Left lung (tissue), 4 donors: ENCODE measurements at regions not wholly inside any gene's neighbourhood (a gene's known extent, or its start where the extent isn't known, plus 50 kb on each side); places are given as distances from the start of the nearest gene placed in this dataset.

Experiments
- ATAC-seq: fragments of 200-7000 bp; cut with Tn5 transposase; one replicate; pipeline ENCODE4 v1.9.1; 2020; ENCODE audit warnings: moderate library complexity
- DNase-seq, 4 donors: peaks; one replicate each; pipeline ENCODE4 v3.0.0-alpha.2; 2013 to 2020
- H3K27ac ChIP-seq, 2 donors: fragments of 200-600 bp; sonication (generic) in 1 of 2; one replicate each; pipeline versions ENCODE4 v1.5.0 to v1.8.0; 2020 to 2021
- H3K27me3 ChIP-seq, 2 donors: fragments of 200-600 bp; sonication (generic) in 1 of 2; one replicate each; pipeline versions ENCODE4 v1.5.0 to v1.8.0; 2020 to 2021
- H3K36me3 ChIP-seq, 2 donors: fragments of 200-600 bp; sonication (generic) in 1 of 2; one replicate each; pipeline versions ENCODE4 v1.5.0 to v1.8.0; 2020 to 2021
- H3K4me1 ChIP-seq, 2 donors: fragments of 200-600 bp; one replicate each; pipeline ENCODE4 v1.8.0; 2021
- H3K4me3 ChIP-seq, 2 donors: fragments of 200-600 bp; sonication (generic) in 1 of 2; one replicate each; pipeline versions ENCODE4 v1.5.0 to v1.8.0; 2020 to 2021; ENCODE audit warnings: mild to moderate bottlenecking in 1 of 2
- H3K9me3 ChIP-seq, 2 donors: fragments of 200-600 bp; sonication (generic) in 1 of 2; one replicate each; pipeline versions ENCODE4 v1.5.0 to v1.8.0; 2020 to 2021
- intact Hi-C, 2 donors: fragments of 100-400 bp; cut with DNase I; formaldehyde crosslinking; loops; one replicate each; pipeline versions ENCODE4 v1.11.2 to v1.14.2; 2022
- TF ChIP-seq, protein P1 (sequence below), 2 donors: fragments of 200-600 bp; sonication (generic) in 1 of 2; IDR thresholded peaks; one replicate each; pipeline versions ENCODE4 v1.5.0 to v1.8.0; 2021; ENCODE audit warnings: antibody characterized with exemption in 2 of 2
- donor health status: DM: no; HTN: yes; CAD: no.
- donor health status: DM: no; HTN: no; CAD: no.

DNA sequence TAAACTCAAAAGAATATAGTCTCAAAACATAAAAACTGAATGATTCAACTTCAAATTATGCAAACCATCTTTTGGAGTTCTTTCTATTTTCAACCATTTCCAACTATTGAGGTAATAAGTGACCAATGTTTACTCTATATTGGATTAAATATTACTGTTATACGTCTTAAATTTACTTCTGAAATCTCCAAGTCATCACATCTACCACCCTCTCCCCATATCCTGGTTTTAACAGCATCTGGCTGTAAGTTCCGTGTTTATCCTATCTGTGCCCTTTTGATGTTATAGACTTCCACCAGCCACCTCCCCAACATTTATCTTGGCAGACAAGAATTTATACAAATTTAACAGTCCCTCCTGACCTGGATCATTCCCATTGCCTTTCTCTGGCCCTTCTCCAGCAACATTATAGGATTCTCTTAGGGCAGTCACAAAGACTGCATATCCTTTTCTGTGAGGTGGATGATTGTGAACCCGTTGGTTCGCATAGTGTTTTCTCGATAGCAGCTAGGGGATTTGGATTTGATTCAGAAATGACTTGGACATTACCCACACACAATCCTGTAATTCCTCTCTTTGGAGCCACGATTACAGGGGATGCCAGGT is 313.4 kb upstream of the FMN2 start:
- H3K27me3 ChIP-seq: no peaks in the 10 kb centered on the region
- H3K27ac ChIP-seq: no peak overlapping the region
- peak in 1 of 4 donors; percentile 1 for DNase-seq
- intact Hi-C loops: no loop called here
- ATAC-seq: no peak
- no peaks in the 10 kb centered on the region for H3K4me1 ChIP-seq
- no peaks in the 10 kb centered on the region for H3K36me3 ChIP-seq
- TF ChIP-seq, protein P1, sequence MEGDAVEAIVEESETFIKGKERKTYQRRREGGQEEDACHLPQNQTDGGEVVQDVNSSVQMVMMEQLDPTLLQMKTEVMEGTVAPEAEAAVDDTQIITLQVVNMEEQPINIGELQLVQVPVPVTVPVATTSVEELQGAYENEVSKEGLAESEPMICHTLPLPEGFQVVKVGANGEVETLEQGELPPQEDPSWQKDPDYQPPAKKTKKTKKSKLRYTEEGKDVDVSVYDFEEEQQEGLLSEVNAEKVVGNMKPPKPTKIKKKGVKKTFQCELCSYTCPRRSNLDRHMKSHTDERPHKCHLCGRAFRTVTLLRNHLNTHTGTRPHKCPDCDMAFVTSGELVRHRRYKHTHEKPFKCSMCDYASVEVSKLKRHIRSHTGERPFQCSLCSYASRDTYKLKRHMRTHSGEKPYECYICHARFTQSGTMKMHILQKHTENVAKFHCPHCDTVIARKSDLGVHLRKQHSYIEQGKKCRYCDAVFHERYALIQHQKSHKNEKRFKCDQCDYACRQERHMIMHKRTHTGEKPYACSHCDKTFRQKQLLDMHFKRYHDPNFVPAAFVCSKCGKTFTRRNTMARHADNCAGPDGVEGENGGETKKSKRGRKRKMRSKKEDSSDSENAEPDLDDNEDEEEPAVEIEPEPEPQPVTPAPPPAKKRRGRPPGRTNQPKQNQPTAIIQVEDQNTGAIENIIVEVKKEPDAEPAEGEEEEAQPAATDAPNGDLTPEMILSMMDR (IDR thresholded peaks at IDR 0.05): no peak
- H3K9me3 ChIP-seq: peaks cover 0 to 6% of the 10 kb centered on the region in 2 donors
- no peak overlapping the region for H3K4me3 ChIP-seq

DNA sequence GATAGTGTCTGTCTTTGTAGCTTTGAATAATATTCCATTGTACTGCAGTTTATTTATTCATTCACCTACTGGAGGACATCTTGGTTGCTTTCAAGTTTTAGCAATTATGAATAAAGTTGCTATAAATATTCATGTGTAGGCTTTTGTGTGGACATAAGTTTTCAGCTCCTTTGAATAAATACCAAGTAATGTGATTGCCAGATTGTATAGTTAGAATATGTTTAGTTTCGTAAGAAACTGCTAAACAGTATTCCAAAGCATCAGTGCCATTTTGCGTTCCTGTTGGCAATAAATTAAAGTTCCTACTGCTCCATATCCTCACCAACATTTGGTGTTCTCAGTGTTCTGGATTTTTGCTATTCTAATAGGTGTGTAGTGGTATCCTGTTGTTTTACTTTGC is 311.7 kb upstream of the FMN2 start:
- TF ChIP-seq, protein P1 (IDR thresholded peaks at IDR 0.05): no peak
- no peak overlapping the region for H3K4me3 ChIP-seq
- peaks cover 0 to 6% of the 10 kb centered on the region in 2 donors for H3K9me3 ChIP-seq
- intact Hi-C loops: no loop called here
- no peak for ATAC-seq
- H3K36me3 ChIP-seq: no peaks in the 10 kb centered on the region
- no peak overlapping the region for H3K27ac ChIP-seq
- H3K27me3 ChIP-seq: no peaks in the 10 kb centered on the region
- DNase-seq: no peak
- H3K4me1 ChIP-seq: no peaks in the 10 kb centered on the region

DNA sequence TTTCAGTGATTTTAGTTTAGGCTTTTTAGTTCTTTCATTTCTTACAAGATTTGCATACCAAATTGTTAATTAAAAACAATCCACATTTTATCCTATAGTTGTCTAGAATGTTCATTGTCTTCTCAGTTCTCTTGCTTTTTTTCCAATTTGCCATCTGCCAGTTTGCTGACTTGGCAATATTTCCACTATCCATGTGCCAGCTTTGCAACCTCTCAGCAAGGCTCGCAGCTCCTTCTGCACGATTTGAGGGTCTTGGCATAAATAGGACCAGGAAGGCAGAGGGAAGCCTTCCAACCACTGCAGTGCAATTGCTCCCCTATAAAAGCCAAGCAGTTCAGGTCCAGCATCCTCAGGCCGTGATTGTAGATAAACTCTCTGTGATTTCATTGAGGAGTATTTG is 306.8 kb upstream of the FMN2 start:
- Histone ChIP-seq H3K27ac (no peak overlapping the region), H3K9me3 (peaks cover 0 to 4% of the 10 kb centered on the region in 2 donors), H3K36me3 (no peaks in the 10 kb centered on the region), H3K4me1 (no peaks in the 10 kb centered on the region), H3K27me3 (no peaks in the 10 kb centered on the region), H3K4me3 (no peak overlapping the region)
- DNase-seq (no peak), ATAC-seq (no peak)
- intact Hi-C loops: no loop called here
- TF ChIP-seq, protein P1 (IDR thresholded peaks at IDR 0.05): no peak

DNA sequence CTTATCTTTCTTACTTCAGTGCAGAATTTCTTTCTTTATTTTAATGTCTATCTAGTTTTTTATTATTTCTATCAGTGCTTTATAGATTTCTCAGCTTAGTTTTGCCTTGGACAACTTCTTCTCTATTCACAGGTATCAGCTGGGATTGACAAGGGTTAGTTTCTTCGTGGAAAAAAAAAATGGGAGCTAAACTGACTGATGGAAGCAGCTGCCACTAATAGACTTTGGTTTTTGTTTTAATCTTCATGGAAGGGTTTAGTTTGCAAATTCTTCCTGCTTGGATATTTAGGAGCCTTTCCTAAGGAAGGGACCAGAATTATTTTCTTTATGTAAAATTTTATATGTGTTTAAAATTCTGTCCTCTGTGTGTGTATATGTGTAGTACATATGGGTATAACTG is 306.1 kb upstream of the FMN2 start:
- Histone ChIP-seq H3K4me3 (no peak overlapping the region), H3K27me3 (no peaks in the 10 kb centered on the region), H3K36me3 (no peaks in the 10 kb centered on the region), H3K4me1 (no peaks in the 10 kb centered on the region), H3K9me3 (peaks cover 0 to 4% of the 10 kb centered on the region in 2 donors), H3K27ac (no peak overlapping the region)
- intact Hi-C loops: no loop called here
- DNase-seq: no peak
- TF ChIP-seq, protein P1 (IDR thresholded peaks at IDR 0.05): no peak
- ATAC-seq: no peak

DNA sequence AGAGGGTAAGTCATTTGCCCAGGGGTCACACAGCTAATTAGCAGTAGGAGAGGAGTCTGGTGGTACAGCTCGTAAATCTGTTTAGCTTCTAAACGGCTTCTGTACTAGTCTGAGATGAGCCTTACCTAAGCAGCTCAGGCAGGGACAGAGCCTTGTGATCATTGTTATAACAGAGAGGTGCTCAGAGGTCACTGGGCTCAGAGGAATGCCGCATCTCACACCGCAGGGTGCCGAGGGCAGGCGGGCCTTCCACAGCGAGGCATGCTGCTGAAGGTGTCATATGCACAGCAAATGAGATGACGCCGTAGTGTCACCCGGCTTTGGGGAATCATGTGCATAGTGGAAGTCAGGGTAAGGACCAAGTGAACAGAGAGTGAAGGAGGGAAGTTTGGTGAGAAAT is 305.2 kb upstream of the FMN2 start:
- intact Hi-C loops: no loop called here
- H3K9me3 ChIP-seq: no peaks in the 10 kb centered on the region
- TF ChIP-seq, protein P1 (IDR thresholded peaks at IDR 0.05): no peak
- H3K27me3 ChIP-seq: no peaks in the 10 kb centered on the region
- H3K36me3 ChIP-seq: no peaks in the 10 kb centered on the region
- H3K4me3 ChIP-seq: no peak overlapping the region
- DNase-seq: no peak
- H3K4me1 ChIP-seq: no peaks in the 10 kb centered on the region
- no peak for ATAC-seq
- no peak overlapping the region for H3K27ac ChIP-seq
